HepG2 (cell line): ENCODE measurements at regions not wholly inside any gene's neighbourhood (a gene's known extent, or its start where the extent isn't known, plus 50 kb on each side); places are given as distances from the start of the nearest gene placed in this dataset.

Experiments
- EZH2 ChIP-seq: conservative IDR thresholded peaks from 2 replicates; pipeline ENCODE4 v1.6.1; 2012; ENCODE audit warnings: mild to moderate bottlenecking, low read depth, low read length, moderate library complexity
- FOXA3 ChIP-seq: IDR thresholded peaks from 2 replicates; pipeline ENCODE4 v1.6.1; 2016; ENCODE audit warnings: missing genetic modification reagents, missing compliant biosample characterization
- NFRKB ChIP-seq: fragments of 450-650 bp; IDR thresholded peaks from 2 replicates; pipeline ENCODE4 v1.6.1; 2017
- RFX5 ChIP-seq: IDR thresholded peaks from 2 replicates; pipeline ENCODE4 v1.6.1; 2011; ENCODE audit warnings: low read depth, low read length, improper control_type of control experiment
- SIN3A ChIP-seq: IDR thresholded peaks from 2 replicates; pipeline ENCODE4 v1.6.1; 2011; ENCODE audit warnings: low read depth, mild to moderate bottlenecking, control low read depth, low read length, borderline replicate concordance
- ZNF577 ChIP-seq: sonication (generic); formaldehyde crosslinking; IDR thresholded peaks from 2 replicates; pipeline ENCODE4 v1.4.0; 2020; ENCODE audit warnings: mild to moderate bottlenecking, low read depth, missing genetic modification reagents, borderline replicate concordance
- ZNF768 ChIP-seq: sonication (generic); formaldehyde crosslinking; IDR thresholded peaks from 2 replicates; pipeline ENCODE4 v1.4.0; 2020; ENCODE audit warnings: missing genetic modification reagents
- ZNF776 ChIP-seq: sonication (generic); formaldehyde crosslinking; IDR thresholded peaks from 2 replicates; pipeline ENCODE4 v1.4.0; 2020; ENCODE audit warnings: mild to moderate bottlenecking, missing genetic modification reagents
- TF ChIP-seq, protein P1 (sequence below): sonication (generic); formaldehyde crosslinking; conservative IDR thresholded peaks from 2 replicates; pipeline ENCODE4 v1.4.0; 2020; ENCODE audit warnings: missing genetic modification reagents

GRCh38 chr12:63021116-63021515, 86.2 kb upstream of the PPM1H start:
- TF ChIP-seq EZH2, result no peak
- TF ChIP-seq ZNF776 (CRISPR knock-in tag), result no peak
- TF ChIP-seq ZNF768 (CRISPR knock-in tag), result no peak
- no peak for TF ChIP-seq RFX5
- no peak for TF ChIP-seq SIN3A
- no peak for TF ChIP-seq NFRKB
- TF ChIP-seq ZNF577, result no peak
- TF ChIP-seq, protein P1, sequence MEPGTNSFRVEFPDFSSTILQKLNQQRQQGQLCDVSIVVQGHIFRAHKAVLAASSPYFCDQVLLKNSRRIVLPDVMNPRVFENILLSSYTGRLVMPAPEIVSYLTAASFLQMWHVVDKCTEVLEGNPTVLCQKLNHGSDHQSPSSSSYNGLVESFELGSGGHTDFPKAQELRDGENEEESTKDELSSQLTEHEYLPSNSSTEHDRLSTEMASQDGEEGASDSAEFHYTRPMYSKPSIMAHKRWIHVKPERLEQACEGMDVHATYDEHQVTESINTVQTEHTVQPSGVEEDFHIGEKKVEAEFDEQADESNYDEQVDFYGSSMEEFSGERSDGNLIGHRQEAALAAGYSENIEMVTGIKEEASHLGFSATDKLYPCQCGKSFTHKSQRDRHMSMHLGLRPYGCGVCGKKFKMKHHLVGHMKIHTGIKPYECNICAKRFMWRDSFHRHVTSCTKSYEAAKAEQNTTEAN (CRISPR knock-in tag), result no peak
- no peak for TF ChIP-seq FOXA3
